Peyer's patch (tissue), 4 donors: ENCODE measurements at regions not wholly inside any gene's neighbourhood (a gene's known extent, or its start where the extent isn't known, plus 50 kb on each side); places are given as distances from the start of the nearest gene placed in this dataset.

ENCODE experiments used
- POLR2A ChIP-seq, 2 donors: fragments of 450-650 bp; IDR thresholded peaks; one replicate each; pipeline ENCODE4 v1.5.1; 2017; ENCODE audit warnings: antibody characterized with exemption in 2 of 2, mild to moderate bottlenecking in 2 of 2, moderate library complexity in 2 of 2
- TF ChIP-seq, protein P1 (sequence below), 6 experiments: fragments of 450-650 bp in 4 of 6; fragments of 200-600 bp in 2 of 6; sonication (generic) in 1 of 6; IDR thresholded peaks; one replicate each; pipeline ENCODE4 v1.5.1; 2017 to 2019; ENCODE audit warnings: antibody characterized with exemption in 6 of 6, mild to moderate bottlenecking in 3 of 6, moderate library complexity in 1 of 6

- TF ChIP-seq, protein P1, sequence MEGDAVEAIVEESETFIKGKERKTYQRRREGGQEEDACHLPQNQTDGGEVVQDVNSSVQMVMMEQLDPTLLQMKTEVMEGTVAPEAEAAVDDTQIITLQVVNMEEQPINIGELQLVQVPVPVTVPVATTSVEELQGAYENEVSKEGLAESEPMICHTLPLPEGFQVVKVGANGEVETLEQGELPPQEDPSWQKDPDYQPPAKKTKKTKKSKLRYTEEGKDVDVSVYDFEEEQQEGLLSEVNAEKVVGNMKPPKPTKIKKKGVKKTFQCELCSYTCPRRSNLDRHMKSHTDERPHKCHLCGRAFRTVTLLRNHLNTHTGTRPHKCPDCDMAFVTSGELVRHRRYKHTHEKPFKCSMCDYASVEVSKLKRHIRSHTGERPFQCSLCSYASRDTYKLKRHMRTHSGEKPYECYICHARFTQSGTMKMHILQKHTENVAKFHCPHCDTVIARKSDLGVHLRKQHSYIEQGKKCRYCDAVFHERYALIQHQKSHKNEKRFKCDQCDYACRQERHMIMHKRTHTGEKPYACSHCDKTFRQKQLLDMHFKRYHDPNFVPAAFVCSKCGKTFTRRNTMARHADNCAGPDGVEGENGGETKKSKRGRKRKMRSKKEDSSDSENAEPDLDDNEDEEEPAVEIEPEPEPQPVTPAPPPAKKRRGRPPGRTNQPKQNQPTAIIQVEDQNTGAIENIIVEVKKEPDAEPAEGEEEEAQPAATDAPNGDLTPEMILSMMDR (IDR thresholded peaks at IDR 0.05), result no peak
- no peak for TF ChIP-seq POLR2A (IDR thresholded peaks at IDR 0.05)
Observed at GRCh38 chr14:100007254-100007653, 58.0 kb upstream of the EVL start.
